ENCODE measurements at regions not wholly inside any gene's neighbourhood (a gene's known extent, or its start where the extent isn't known, plus 50 kb on each side); places are given as distances from the start of the nearest gene placed in this dataset.

GRCh38 chr9:28848671-28849070, 1275.4 kb upstream of the C9orf72 start:
- TF ChIP-seq CTCF (IDR thresholded peaks at IDR 0.05; ENCODE audit: low read length, missing control alignments), result no peak
- H3K4me3 ChIP-seq (replicated peaks; ENCODE audit: low read depth, low read length), result no peak overlapping the region
- DNase-seq (ENCODE audit: low read depth), result peak; percentile 29

GRCh38 chr9:28853477-28853876, 1280.2 kb upstream of the C9orf72 start:
- TF ChIP-seq CTCF (IDR thresholded peaks at IDR 0.05; ENCODE audit: low read length, missing control alignments), result no peak
- no peak for DNase-seq (ENCODE audit: low read depth)
- no peak overlapping the region for H3K4me3 ChIP-seq (replicated peaks; ENCODE audit: low read depth, low read length)

GRCh38 chr9:28866951-28867350, 1293.7 kb upstream of the C9orf72 start:
- TF ChIP-seq CTCF (IDR thresholded peaks at IDR 0.05; ENCODE audit: low read length, missing control alignments), result no peak
- DNase-seq (ENCODE audit: low read depth), result peak; percentile 4
- no peak overlapping the region for H3K4me3 ChIP-seq (replicated peaks; ENCODE audit: low read depth, low read length)

GRCh38 chr9:28868228-28868990, 1295.1 kb upstream of the C9orf72 start:
- DNase-seq (ENCODE audit: low read depth), result no peak

GRCh38 chr9:28882529-28882928, 1309.2 kb upstream of the C9orf72 start:
- TF ChIP-seq CTCF (IDR thresholded peaks at IDR 0.05; ENCODE audit: low read length, missing control alignments), result no peak
- DNase-seq (ENCODE audit: low read depth), result no peak
- H3K4me3 ChIP-seq (replicated peaks; ENCODE audit: low read depth, low read length), result no peak overlapping the region

More at GRCh38 chr9:28868228-28868990, 1295.1 kb upstream of the C9orf72 start:
- no peak overlapping the region for H3K4me3 ChIP-seq (replicated peaks; ENCODE audit: low read depth, low read length)
- TF ChIP-seq CTCF (IDR thresholded peaks at IDR 0.05; ENCODE audit: low read length, missing control alignments), result no peak

- TF ChIP-seq CTCF (IDR thresholded peaks at IDR 0.05; ENCODE audit: low read length, missing control alignments), result no peak
- DNase-seq (ENCODE audit: low read depth), result no peak
- no peak overlapping the region for H3K4me3 ChIP-seq (replicated peaks; ENCODE audit: low read depth, low read length)
These were observed 1310.0 kb upstream of the C9orf72 start for GRCh38 chr9:28883234-28883633.

All from fibroblast of pulmonary artery (primary cell).